ENCODE measurements at regions not wholly inside any gene's neighbourhood (a gene's known extent, or its start where the extent isn't known, plus 50 kb on each side); places are given as distances from the start of the nearest gene placed in this dataset.

GRCh38 chrX:73768886-73769285 lies 83.6 kb downstream of the XIST start:
- DNase-seq (ENCODE audit: low read depth) = no peak

- no peak for DNase-seq (ENCODE audit: low read depth)
Measured at GRCh38 chrX:73768160-73768559, 84.4 kb downstream of the XIST start.

- DNase-seq (ENCODE audit: low read depth) = no peak
Measured at GRCh38 chrX:73767017-73767416, 85.5 kb downstream of the XIST start.

- DNase-seq (ENCODE audit: low read depth) = no peak
Measured at GRCh38 chrX:73766431-73766795, 86.1 kb downstream of the XIST start.

- DNase-seq (ENCODE audit: low read depth) = no peak
Measured at GRCh38 chrX:73765776-73766430, 86.6 kb downstream of the XIST start.

- peak; percentile 10 for DNase-seq (ENCODE audit: low read depth)
Measured at GRCh38 chrX:73758250-73758649, 94.3 kb downstream of the XIST start.
